ENCODE measurements at regions not wholly inside any gene's neighbourhood (a gene's known extent, or its start where the extent isn't known, plus 50 kb on each side); places are given as distances from the start of the nearest gene placed in this dataset.

- TF ChIP-seq EZH2phosphoT487 (IDR thresholded peaks at IDR 0.05; ENCODE audit: borderline replicate concordance) (no peak), ATF3 (IDR thresholded peaks at IDR 0.05) (no peak), EZH2 (IDR thresholded peaks at IDR 0.05) (no peak), ZBTB33 (IDR thresholded peaks at IDR 0.05; ENCODE audit: extremely low read depth, insufficient replicate concordance, low read length) (no peak), SP1 (IDR thresholded peaks at IDR 0.05; ENCODE audit: low read depth) (no peak)
- Histone ChIP-seq H3K36me3 (ENCODE audit: control insufficient read depth in 1 of 2, insufficient read depth in 2 of 2, low read length in 2 of 2) (no peaks in the 10 kb centered on the region), H3K4me2 (ENCODE audit: low read length) (no peak overlapping the region), H3K27ac (ENCODE audit: low read depth, low read length) (no peak overlapping the region), H3K9me3 (ENCODE audit: control insufficient read depth in 1 of 2, insufficient read depth in 1 of 2, low read depth in 1 of 2, low read length in 2 of 2) (no peaks in the 10 kb centered on the region), H4K20me1 (ENCODE audit: insufficient read depth) (no peaks in the 10 kb centered on the region), H3K79me2 (ENCODE audit: insufficient read depth, low read length) (no peaks in the 10 kb centered on the region), H2AFZ (ENCODE audit: low read depth, low read length, poor library complexity, severe bottlenecking) (no peak overlapping the region), H3K27me3 (ENCODE audit: insufficient read depth, low read length) (peaks cover 10% of the 10 kb centered on the region; the same call in 1 of the 2 replicates), H3K4me1 (ENCODE audit: control insufficient read depth in 1 of 2, insufficient read depth in 2 of 2, low read length in 2 of 2) (no peaks in the 10 kb centered on the region), H3K4me3 (replicated peaks in 1 of 2; ENCODE audit: low read depth in 1 of 2, low read length in 2 of 2) (no peak overlapping the region), H3K9me2 (ENCODE audit: insufficient read depth) (no peaks in the 10 kb centered on the region), H3K9ac (ENCODE audit: low read length) (no peak overlapping the region)
- BruUV-seq (replicated peaks): no TSS peak
- no peak for ATAC-seq
- intact Hi-C loops (cut with micrococcal nuclease): no loop called here
- CTCF ChIA-PET: no interaction called here
- POLR2A ChIA-PET: no interaction called here
- DNase-seq (ENCODE audit: low read depth, low spot score): no peak
- RAD21 ChIA-PET (ENCODE audit: low non-redundant PET in 1 of 2, low total read pairs in 2 of 2, uncharacterized antibody in 2 of 2, unreplicated experiment in 2 of 2): no interaction called here
These were observed 1335.3 kb downstream of the TBC1D22A start for GRCh38 chr22:48097723-48098122.

- no peak overlapping the region for H2AFZ ChIP-seq (ENCODE audit: low read depth, low read length, poor library complexity, severe bottlenecking)
- H3K27me3 ChIP-seq (ENCODE audit: insufficient read depth, low read length): peaks cover 10% of the 10 kb centered on the region; the same call in 1 of the 2 replicates
These were observed 1334.6 kb downstream of the TBC1D22A start for GRCh38 chr22:48096851-48097665.

More at GRCh38 chr22:48096851-48097665, 1334.6 kb downstream of the TBC1D22A start:
- CTCF ChIA-PET: no interaction called here
- Histone ChIP-seq H3K27ac (ENCODE audit: low read depth, low read length) (no peak overlapping the region), H3K4me3 (replicated peaks in 1 of 2; ENCODE audit: low read depth in 1 of 2, low read length in 2 of 2) (no peak overlapping the region), H3K36me3 (ENCODE audit: control insufficient read depth in 1 of 2, insufficient read depth in 2 of 2, low read length in 2 of 2) (no peaks in the 10 kb centered on the region), H4K20me1 (ENCODE audit: insufficient read depth) (no peaks in the 10 kb centered on the region), H3K9me2 (ENCODE audit: insufficient read depth) (no peaks in the 10 kb centered on the region), H3K79me2 (ENCODE audit: insufficient read depth, low read length) (no peaks in the 10 kb centered on the region), H3K9ac (ENCODE audit: low read length) (no peak overlapping the region), H3K4me1 (ENCODE audit: control insufficient read depth in 1 of 2, insufficient read depth in 2 of 2, low read length in 2 of 2) (no peaks in the 10 kb centered on the region), H3K4me2 (ENCODE audit: low read length) (no peak overlapping the region), H3K9me3 (ENCODE audit: control insufficient read depth in 1 of 2, insufficient read depth in 1 of 2, low read depth in 1 of 2, low read length in 2 of 2) (no peaks in the 10 kb centered on the region)
- intact Hi-C loops (cut with micrococcal nuclease): no loop called here
- no TSS peak for BruUV-seq (replicated peaks)
- RAD21 ChIA-PET (ENCODE audit: low non-redundant PET in 1 of 2, low total read pairs in 2 of 2, uncharacterized antibody in 2 of 2, unreplicated experiment in 2 of 2): no interaction called here
- TF ChIP-seq EGR1 (IDR thresholded peaks at IDR 0.05; ENCODE audit: low read depth) (no peak), SIN3A (IDR thresholded peaks at IDR 0.05; ENCODE audit: low read depth) (no peak), YY1 (IDR thresholded peaks at IDR 0.05; ENCODE audit: extremely low read depth, insufficient replicate concordance, low read depth, low read length) (no peak), TCF7L2 (IDR thresholded peaks at IDR 0.05; ENCODE audit: borderline replicate concordance, extremely low read depth, insufficient read depth, insufficient read length) (no peak), CTCF (IDR thresholded peaks at IDR 0.05 in 2 of 3, conservative IDR thresholded peaks at IDR 0.05 in 1 of 3; ENCODE audit: borderline replicate concordance in 1 of 3, insufficient read depth in 1 of 3, low read depth in 2 of 3, low read length in 2 of 3) (no peak), FOSL1 (IDR thresholded peaks at IDR 0.05; ENCODE audit: low read depth) (no peak), EZH2phosphoT487 (IDR thresholded peaks at IDR 0.05; ENCODE audit: borderline replicate concordance) (no peak), CBX3 (IDR thresholded peaks at IDR 0.05; ENCODE audit: low read depth) (no peak), ATF3 (IDR thresholded peaks at IDR 0.05) (no peak), EZH2 (IDR thresholded peaks at IDR 0.05) (no peak), ELF1 (IDR thresholded peaks at IDR 0.05; ENCODE audit: borderline replicate concordance, low read depth) (no peak), CEBPB (IDR thresholded peaks at IDR 0.05; ENCODE audit: low read depth) (no peak)
- ATAC-seq (no peak), DNase-seq (ENCODE audit: low read depth, low spot score) (no peak)
- POLR2A ChIA-PET: no interaction called here
